Ectodermal cell (in vitro differentiated cells): ENCODE measurements at regions not wholly inside any gene's neighbourhood (a gene's known extent, or its start where the extent isn't known, plus 50 kb on each side); places are given as distances from the start of the nearest gene placed in this dataset.

Source experiments
- H3K27ac ChIP-seq: 2 replicates; pipeline ENCODE4 v1.7.0; 2013; ENCODE audit warnings: mild to moderate bottlenecking, low read depth, low read length; ENCODE audit not compliant: insufficient read depth, poor library complexity, severe bottlenecking
- H3K27me3 ChIP-seq: 2 replicates; pipeline ENCODE4 v1.7.0; 2013; ENCODE audit warnings: mild to moderate bottlenecking, low read length; ENCODE audit not compliant: insufficient read depth, control insufficient read depth, poor library complexity, severe bottlenecking
- H3K36me3 ChIP-seq: one replicate; pipeline ENCODE4 v1.7.0; 2013; ENCODE audit warnings: low read length; ENCODE audit not compliant: control insufficient read depth, insufficient read depth
- H3K4me1 ChIP-seq: one replicate; pipeline ENCODE4 v1.7.0; 2013; ENCODE audit warnings: low read length; ENCODE audit not compliant: control insufficient read depth, insufficient read depth
- H3K4me3 ChIP-seq: 2 replicates; pipeline ENCODE4 v1.7.0; 2013; ENCODE audit warnings: low read depth, low read length, control low read depth; ENCODE audit not compliant: insufficient read depth
- H3K9me3 ChIP-seq: 2 replicates; pipeline ENCODE4 v1.7.0; 2013; ENCODE audit warnings: mild to moderate bottlenecking, low read length, moderate library complexity; ENCODE audit not compliant: control insufficient read depth
- WGBS, 2 experiments: methylation state at CpG; one replicate each; pipeline ENCODE4 v1.1.7; 2013; ENCODE audit warnings: missing lambda C conversion rate in 2 of 2; 5-methylcytosine and 5-hydroxymethylcytosine counted together

DNA sequence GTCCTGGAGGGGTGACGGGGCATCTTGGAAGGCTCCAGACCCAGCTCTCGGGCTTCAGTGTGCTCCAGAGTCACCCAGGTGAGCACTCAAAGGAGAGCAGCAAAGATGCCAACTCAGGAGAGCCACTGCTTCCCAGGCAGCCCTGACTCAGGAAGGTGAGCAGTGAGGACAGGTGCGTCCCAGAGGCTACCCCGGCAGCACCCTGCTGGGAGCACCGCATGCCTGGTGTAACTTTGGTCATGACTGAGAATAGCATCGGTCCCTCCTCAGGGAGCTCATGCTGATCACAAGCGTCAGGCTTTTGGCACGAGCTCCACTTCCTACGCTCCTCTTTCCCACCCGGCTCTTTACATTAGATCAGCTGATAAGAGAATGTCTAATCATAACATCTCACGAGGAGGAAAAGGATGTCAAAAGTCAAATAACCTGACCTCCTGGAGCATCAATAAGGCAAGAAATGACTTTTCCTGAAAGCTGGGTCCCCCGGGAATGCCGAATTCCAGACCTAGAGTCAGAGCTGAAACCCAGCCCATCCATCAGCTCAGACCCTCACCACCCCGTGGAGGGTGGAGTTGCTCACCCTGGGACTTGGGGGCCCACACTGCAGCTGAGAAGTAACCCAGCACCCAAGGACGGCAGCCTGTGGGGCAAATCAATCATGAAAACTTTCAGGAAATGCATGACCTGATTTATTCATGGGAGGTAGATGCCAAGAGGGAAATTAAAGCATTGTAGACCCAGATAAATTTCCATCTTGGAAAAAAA lies 248.8 kb downstream of the ACKR3 start:
- no peaks in the 10 kb centered on the region for H3K27me3 ChIP-seq
- H3K9me3 ChIP-seq, result no peaks in the 10 kb centered on the region
- H3K4me1 ChIP-seq, result peaks cover 6% of the 10 kb centered on the region
- WGBS, 2 experiments, result 87 to 88% methylated on average over 15 of the region's 15 CpGs
- no peaks in the 10 kb centered on the region for H3K36me3 ChIP-seq
- H3K27ac ChIP-seq, result no peak overlapping the region
- H3K4me3 ChIP-seq, result no peak overlapping the region

DNA sequence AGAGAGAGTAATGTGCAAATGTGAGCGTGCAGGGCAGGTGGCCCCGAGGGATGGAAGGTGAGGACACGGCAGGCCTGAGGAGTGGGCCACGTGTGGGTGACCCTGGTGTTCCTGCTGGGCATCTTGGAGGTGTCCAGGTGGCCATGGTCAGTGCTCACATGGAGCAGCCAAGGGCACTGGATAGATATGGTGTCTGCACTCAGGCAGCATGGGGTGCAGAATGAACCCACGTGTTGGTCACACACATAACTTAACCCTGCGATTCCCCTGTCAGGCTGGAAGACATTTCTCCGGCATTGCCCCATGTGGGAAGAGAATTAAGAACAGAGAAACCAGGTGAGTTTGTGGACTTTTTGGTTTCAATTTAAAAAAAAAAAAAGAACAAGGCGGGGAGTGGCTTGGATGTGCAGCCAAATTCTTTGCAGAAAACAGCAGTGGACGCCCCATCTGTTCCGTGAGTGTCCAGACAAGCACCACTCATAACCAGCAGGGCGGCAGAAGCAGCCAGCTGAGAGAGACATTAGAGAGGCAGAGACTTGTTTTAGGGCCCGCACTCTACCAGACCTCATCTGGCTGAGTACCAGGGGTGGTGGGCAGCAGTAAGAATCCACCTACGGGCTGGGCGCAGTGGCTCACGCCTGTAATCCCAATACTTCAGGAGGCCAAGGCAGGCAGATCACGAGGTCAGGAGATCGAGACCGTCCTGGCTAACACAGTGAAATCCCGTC lies 249.8 kb downstream of the ACKR3 start:
- 95 to 96% methylated on average over 19 of the region's 19 CpGs for WGBS, 2 experiments
- H3K36me3 ChIP-seq, result no peaks in the 10 kb centered on the region

GRCh38 chr2:236820763-236821344 lies 251.2 kb downstream of the ACKR3 start:
- H3K27me3 ChIP-seq, result no peaks in the 10 kb centered on the region
- H3K4me1 ChIP-seq, result peaks cover 22% of the 10 kb centered on the region
- no peaks in the 10 kb centered on the region for H3K36me3 ChIP-seq
- 97 to 98% methylated on average over 10 of the region's 10 CpGs for WGBS, 2 experiments
- no peak overlapping the region for H3K4me3 ChIP-seq
- H3K9me3 ChIP-seq, result no peaks in the 10 kb centered on the region
- H3K27ac ChIP-seq, result no peak overlapping the region

More for the DNA sequence above, 249.8 kb downstream of the ACKR3 start:
- H3K9me3 ChIP-seq, result no peaks in the 10 kb centered on the region
- H3K27me3 ChIP-seq, result no peaks in the 10 kb centered on the region
- H3K4me1 ChIP-seq, result peaks cover 14% of the 10 kb centered on the region
- H3K4me3 ChIP-seq, result no peak overlapping the region
- H3K27ac ChIP-seq, result no peak overlapping the region

- 82 to 83% methylated on average over 16 of the region's 16 CpGs for WGBS, 2 experiments
These were observed 253.5 kb downstream of the ACKR3 start for GRCh38 chr2:236823041-236823629.

DNA sequence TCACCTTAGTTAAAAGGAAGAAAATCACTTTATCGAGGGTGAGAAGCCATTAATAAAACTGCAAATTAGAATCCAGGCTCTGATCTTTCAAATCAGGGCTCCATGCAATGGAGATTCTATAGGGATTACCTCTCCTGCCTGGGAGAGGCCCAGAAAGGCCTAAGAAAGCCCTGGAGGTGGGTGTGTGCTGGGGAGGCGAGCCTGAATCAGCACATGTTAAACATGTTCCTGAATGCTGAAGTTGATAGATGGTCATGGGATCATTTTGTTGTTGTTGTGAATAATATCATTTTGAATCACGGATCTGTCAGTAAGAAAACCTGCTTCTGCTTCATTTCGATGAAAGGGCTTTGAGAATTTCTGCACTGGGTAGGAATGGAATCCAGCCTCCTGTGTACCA lies 254.3 kb downstream of the ACKR3 start:
- Histone ChIP-seq H3K4me1 (peaks cover 30% of the 10 kb centered on the region), H3K9me3 (no peaks in the 10 kb centered on the region), H3K27me3 (no peaks in the 10 kb centered on the region), H3K4me3 (no peak overlapping the region), H3K36me3 (no peaks in the 10 kb centered on the region), H3K27ac (no peak overlapping the region)
- WGBS, 2 experiments, result 69 to 80% methylated on average over 4 of the region's 4 CpGs

More at GRCh38 chr2:236823041-236823629, 253.5 kb downstream of the ACKR3 start:
- Histone ChIP-seq H3K4me3 (no peak overlapping the region), H3K4me1 (peaks cover 30% of the 10 kb centered on the region), H3K27ac (no peak overlapping the region), H3K27me3 (no peaks in the 10 kb centered on the region), H3K36me3 (no peaks in the 10 kb centered on the region), H3K9me3 (no peaks in the 10 kb centered on the region)

DNA sequence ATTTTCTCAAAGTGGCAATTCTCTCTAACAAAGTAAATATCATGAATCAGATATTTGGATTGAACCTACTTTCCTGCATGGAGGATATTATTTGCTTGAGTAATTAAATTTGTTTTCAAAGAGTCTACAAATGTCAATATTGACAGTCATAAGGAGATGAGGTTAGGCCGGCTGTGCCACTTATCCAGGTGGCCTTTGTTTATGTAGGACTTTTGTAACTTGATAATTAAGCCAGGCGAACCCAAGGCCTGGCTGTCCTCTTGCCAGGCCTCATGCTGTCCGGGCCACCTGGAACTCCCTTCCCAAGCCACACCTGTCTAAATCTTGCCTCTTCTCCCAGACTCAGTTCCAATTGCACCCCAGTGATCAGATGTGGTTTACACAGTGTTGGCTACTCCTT lies 255.2 kb downstream of the ACKR3 start:
- Histone ChIP-seq H3K36me3 (no peaks in the 10 kb centered on the region), H3K4me1 (peaks cover 30% of the 10 kb centered on the region), H3K27me3 (no peaks in the 10 kb centered on the region), H3K9me3 (no peaks in the 10 kb centered on the region), H3K4me3 (no peak overlapping the region), H3K27ac (no peak overlapping the region)
- WGBS, 2 experiments, result 66 to 68% methylated on average over 3 of the region's 3 CpGs

DNA sequence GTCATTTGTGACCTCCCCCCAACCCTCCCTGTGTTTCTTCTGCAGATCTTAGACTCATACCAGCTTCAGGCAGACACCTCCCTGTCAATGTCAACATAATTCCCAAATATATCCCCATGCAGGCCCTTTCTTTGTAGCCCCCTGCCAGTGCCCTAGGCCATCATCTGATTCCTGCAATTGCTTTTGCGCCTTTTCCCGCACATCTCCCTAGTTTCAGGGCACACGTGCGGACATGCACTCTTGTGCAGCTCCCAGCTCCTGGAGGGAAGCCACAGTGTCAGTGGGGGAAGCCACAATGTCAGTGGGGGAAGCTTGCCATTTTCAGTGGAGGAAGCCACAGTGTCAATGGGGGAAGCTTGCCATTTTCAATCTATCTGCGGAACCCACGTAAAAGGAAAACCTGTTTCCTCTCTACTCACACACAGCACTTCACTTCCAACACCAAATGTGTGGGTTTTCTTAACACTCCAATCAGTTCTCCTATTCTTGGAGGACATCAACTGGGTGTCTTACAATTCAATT lies 256.4 kb downstream of the ACKR3 start:
- peaks cover 30% of the 10 kb centered on the region for H3K4me1 ChIP-seq
- 95 to 96% methylated on average over 6 of the region's 6 CpGs for WGBS, 2 experiments
- no peak overlapping the region for H3K27ac ChIP-seq
- no peak overlapping the region for H3K4me3 ChIP-seq
- no peaks in the 10 kb centered on the region for H3K9me3 ChIP-seq
- H3K36me3 ChIP-seq, result no peaks in the 10 kb centered on the region
- no peaks in the 10 kb centered on the region for H3K27me3 ChIP-seq

DNA sequence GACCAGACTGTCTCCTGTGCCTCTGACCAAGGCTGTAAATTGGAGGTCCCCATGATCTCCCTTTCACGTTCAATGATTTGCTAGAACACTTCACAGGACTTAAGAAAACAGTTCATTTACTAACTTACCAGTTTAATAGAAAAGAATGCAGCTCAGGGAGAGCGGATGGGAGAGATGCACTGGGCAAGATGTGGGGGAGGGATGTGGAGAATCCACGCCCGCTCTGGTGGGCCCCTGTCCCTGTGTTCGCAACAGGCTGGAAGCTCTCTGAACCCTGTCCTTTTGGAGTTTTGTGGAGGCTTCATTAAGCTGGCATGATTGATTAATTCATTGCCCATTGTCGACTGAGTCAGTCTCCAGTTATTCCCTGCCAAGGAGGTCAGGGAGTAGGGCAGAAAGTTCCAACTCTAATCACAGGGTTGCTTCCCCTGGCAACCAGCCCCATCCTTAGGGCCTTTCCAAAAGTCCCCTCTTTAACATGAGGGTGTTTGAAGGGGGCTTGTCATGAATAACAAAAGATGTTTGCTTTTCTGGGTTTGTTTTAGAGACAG lies 257.1 kb downstream of the ACKR3 start:
- H3K9me3 ChIP-seq, result no peaks in the 10 kb centered on the region
- H3K27me3 ChIP-seq, result no peaks in the 10 kb centered on the region
- H3K27ac ChIP-seq, result no peak overlapping the region
- peaks cover 30% of the 10 kb centered on the region for H3K4me1 ChIP-seq
- H3K36me3 ChIP-seq, result no peaks in the 10 kb centered on the region
- H3K4me3 ChIP-seq, result no peak overlapping the region
- WGBS, 2 experiments, result 87 to 88% methylated on average over 6 of the region's 6 CpGs

GRCh38 chr2:236827997-236828396 lies 257.7 kb upstream of the COPS8 start:
- Histone ChIP-seq H3K4me3 (no peak overlapping the region), H3K9me3 (no peaks in the 10 kb centered on the region), H3K4me1 (peaks cover 29% of the 10 kb centered on the region), H3K36me3 (no peaks in the 10 kb centered on the region), H3K27me3 (no peaks in the 10 kb centered on the region), H3K27ac (no peak overlapping the region)
- WGBS, 2 experiments, result 24 to 39% methylated on average over 3 of the region's 3 CpGs
